IMR-90 (cell line): ENCODE measurements at regions not wholly inside any gene's neighbourhood (a gene's known extent, or its start where the extent isn't known, plus 50 kb on each side); places are given as distances from the start of the nearest gene placed in this dataset.

ENCODE experiments used
- ATAC-seq: fragments of 200-7000 bp; cut with Tn5 transposase; 2 replicates; pipeline ENCODE4 v1.9.1; 2020; ENCODE audit warnings: low read depth, mild to moderate bottlenecking, moderate library complexity
- BruUV-seq: library from RNA; stranded (reverse); fragments of 400-500 nt; replicated peaks from 2 replicates; lab custom pipeline; 2021; lab: Mats Ljungman, UMichigan
- CTCF ChIA-PET: fragments of 300-600 bp; formaldehyde crosslinking; extraction: SDS; loops from one replicate; lab custom pipeline; 2021; ENCODE audit warnings: antibody characterized with exemption; lab: Yijun Ruan, JAX
- POLR2A ChIA-PET: fragments of 300-600 bp; sonication (Branson Sonifier 250); formaldehyde crosslinking; loops from one replicate; lab custom pipeline; 2022; ENCODE audit warnings: antibody characterized with exemption; ENCODE audit not compliant: unreplicated experiment; lab: Charles Lee
- DNase-seq: peaks from one replicate; pipeline ENCODE4 v3.0.0; 2013
- H2AFZ ChIP-seq: replicated peaks from 2 replicates; pipeline ENCODE3; 2013; ENCODE audit warnings: low read length, mild to moderate bottlenecking; ENCODE audit not compliant: poor library complexity
- H2AK5ac ChIP-seq: 2 replicates; pipeline ENCODE4 v1.6.1; 2013; ENCODE audit warnings: low read depth, low read length, inconsistent platforms
- H2AK9ac ChIP-seq: replicated peaks from 2 replicates; pipeline ENCODE3; 2013; ENCODE audit warnings: mild to moderate bottlenecking, low read depth, low read length, moderate library complexity; ENCODE audit not compliant: poor library complexity
- H2BK120ac ChIP-seq: 2 replicates; pipeline ENCODE4 v1.6.1; 2013; ENCODE audit warnings: low read depth, low read length, inconsistent platforms
- H2BK15ac ChIP-seq: 3 replicates; pipeline ENCODE4 v1.6.1; 2013; ENCODE audit warnings: low read depth, low read length, inconsistent platforms
- H2BK20ac ChIP-seq: 2 replicates; pipeline ENCODE4 v1.6.1; 2013; ENCODE audit warnings: low read depth, mild to moderate bottlenecking, inconsistent platforms, low read length, moderate library complexity
- H2BK5ac ChIP-seq: 2 replicates; pipeline ENCODE4 v1.6.1; 2013; ENCODE audit warnings: mild to moderate bottlenecking, low read depth, low read length, inconsistent platforms; ENCODE audit not compliant: poor library complexity, severe bottlenecking
- H3K14ac ChIP-seq: replicated peaks from 2 replicates; pipeline ENCODE4 v1.6.1; 2013; ENCODE audit warnings: low read depth, low read length, inconsistent platforms
- H3K18ac ChIP-seq: 2 replicates; pipeline ENCODE4 v1.6.1; 2013; ENCODE audit warnings: low read depth, low read length, control low read depth
- H3K23ac ChIP-seq: 2 replicates; pipeline ENCODE4 v1.6.1; 2013; ENCODE audit warnings: low read depth, low read length, inconsistent platforms
- H3K27ac ChIP-seq: 2 replicates; pipeline ENCODE4 v1.5.1; 2013; ENCODE audit warnings: mild to moderate bottlenecking, control low read depth, low read length; ENCODE audit not compliant: insufficient read depth
- H3K27me3 ChIP-seq: 2 replicates; pipeline ENCODE4 v1.6.1; 2013; ENCODE audit warnings: low read length; ENCODE audit not compliant: control insufficient read depth, insufficient read depth
- H3K36me3 ChIP-seq: 2 replicates; pipeline ENCODE4 v1.6.1; 2013; ENCODE audit warnings: low read length, mixed read lengths; ENCODE audit not compliant: control insufficient read depth, insufficient read depth
- H3K4ac ChIP-seq: 2 replicates; pipeline ENCODE4 v1.6.1; 2013; ENCODE audit warnings: low read depth, low read length, inconsistent platforms
- H3K4me1 ChIP-seq: 2 replicates; pipeline ENCODE4 v1.6.1; 2013; ENCODE audit warnings: low read length, mixed read lengths; ENCODE audit not compliant: control insufficient read depth, insufficient read depth
- H3K4me2 ChIP-seq: 2 replicates; pipeline ENCODE4 v1.6.1; 2013; ENCODE audit warnings: low read depth, mild to moderate bottlenecking, control low read depth, low read length, moderate library complexity
- H3K4me3 ChIP-seq: 2 replicates; pipeline ENCODE4 v1.5.1; 2013; ENCODE audit warnings: low read depth, mild to moderate bottlenecking, control low read depth, low read length, moderate library complexity; ENCODE audit not compliant: insufficient read depth
- H3K56ac ChIP-seq: 2 replicates; pipeline ENCODE4 v1.6.1; 2013; ENCODE audit warnings: low read length, inconsistent platforms; ENCODE audit not compliant: insufficient read depth; ENCODE audit errors: extremely low read depth
- H3K79me1 ChIP-seq, 2 experiments: 2 replicates each; pipeline ENCODE4 v1.6.1; 2013; ENCODE audit warnings: low read length in 2 of 2, inconsistent platforms in 1 of 2, low read depth in 1 of 2
- H3K9ac ChIP-seq: 2 replicates; pipeline ENCODE4 v1.6.1; 2013; ENCODE audit warnings: low read depth, low read length, control low read depth
- H3K9me1 ChIP-seq: 2 replicates; pipeline ENCODE4 v1.6.1; 2013; ENCODE audit warnings: low read length, inconsistent platforms; ENCODE audit not compliant: insufficient read depth
- H3K9me3 ChIP-seq: 2 replicates; pipeline ENCODE4 v1.6.1; 2013; ENCODE audit warnings: low read length; ENCODE audit not compliant: control insufficient read depth, insufficient read depth
- H4K20me1 ChIP-seq: 2 replicates; pipeline ENCODE4 v1.6.1; 2013; ENCODE audit warnings: low read length, inconsistent platforms; ENCODE audit not compliant: insufficient read depth
- H4K5ac ChIP-seq: 2 replicates; pipeline ENCODE4 v1.6.1; 2013; ENCODE audit warnings: mild to moderate bottlenecking, low read depth, low read length, control low read depth
- H4K8ac ChIP-seq, 2 experiments: 2 replicates each; pipeline ENCODE4 v1.6.1; 2013; ENCODE audit warnings: low read depth in 2 of 2, low read length in 2 of 2, control low read depth in 1 of 2, inconsistent platforms in 1 of 2
- H4K91ac ChIP-seq: 2 replicates; pipeline ENCODE4 v1.6.1; 2013; ENCODE audit warnings: low read depth, low read length, inconsistent platforms; ENCODE audit not compliant: insufficient read depth
- BHLHE40 ChIP-seq: fragments of 150-350 bp; IDR thresholded peaks from 2 replicates; pipeline ENCODE4 v1.6.1; 2016; ENCODE audit warnings: mild to moderate bottlenecking, low read depth, low read length
- CEBPB ChIP-seq: IDR thresholded peaks from 2 replicates; pipeline ENCODE4 v1.6.1; 2012; ENCODE audit warnings: low read depth, low read length, improper control_type of control experiment
- CHD1 ChIP-seq: IDR thresholded peaks from 2 replicates; pipeline ENCODE4 v1.6.1; 2012; ENCODE audit warnings: low read depth, low read length, improper control_type of control experiment
- CTCF ChIP-seq: conservative IDR thresholded peaks from 2 replicates; pipeline ENCODE4 v1.5.1; 2012; ENCODE audit warnings: mild to moderate bottlenecking, low read depth, low read length, improper control_type of control experiment
- ELK1 ChIP-seq: fragments of 150-350 bp; IDR thresholded peaks from 2 replicates; pipeline ENCODE4 v1.6.1; 2016; ENCODE audit warnings: low read depth, mild to moderate bottlenecking, low read length, moderate library complexity, borderline replicate concordance
- FOS ChIP-seq: fragments of 150-350 bp; IDR thresholded peaks from 2 replicates; pipeline ENCODE4 v1.6.1; 2016; ENCODE audit warnings: low read depth, low read length
- MAFK ChIP-seq: IDR thresholded peaks from 2 replicates; pipeline ENCODE4 v1.6.1; 2012; ENCODE audit warnings: low read depth, low read length, improper control_type of control experiment
- MAZ ChIP-seq: IDR thresholded peaks from 2 replicates; pipeline ENCODE4 v1.6.1; 2012; ENCODE audit warnings: low read depth, mild to moderate bottlenecking, low read length, improper control_type of control experiment, moderate library complexity, borderline replicate concordance
- MXI1 ChIP-seq: IDR thresholded peaks from 2 replicates; pipeline ENCODE4 v1.6.1; 2012; ENCODE audit warnings: low read depth, mild to moderate bottlenecking, low read length, moderate library complexity, borderline replicate concordance
- NFE2L2 ChIP-seq: fragments of 150-350 bp; IDR thresholded peaks from 2 replicates; pipeline ENCODE4 v1.6.1; 2016; ENCODE audit warnings: low read depth, mild to moderate bottlenecking, low read length
- POLR2A ChIP-seq: IDR thresholded peaks from 2 replicates; pipeline ENCODE4 v1.6.1; 2012; ENCODE audit warnings: mild to moderate bottlenecking, low read depth, low read length
- RAD21 ChIP-seq: IDR thresholded peaks from 2 replicates; pipeline ENCODE4 v1.6.1; 2012; ENCODE audit warnings: low read length, improper control_type of control experiment
- RCOR1 ChIP-seq: IDR thresholded peaks from 2 replicates; pipeline ENCODE4 v1.6.1; 2012; ENCODE audit warnings: mild to moderate bottlenecking, low read length, improper control_type of control experiment; ENCODE audit not compliant: insufficient replicate concordance
- RFX5 ChIP-seq: IDR thresholded peaks from 2 replicates; pipeline ENCODE4 v1.8.0; 2012; ENCODE audit warnings: low read depth, mild to moderate bottlenecking, low read length, moderate library complexity
- SMC3 ChIP-seq: fragments of 150-350 bp; IDR thresholded peaks from 2 replicates; pipeline ENCODE4 v1.6.1; 2016; ENCODE audit warnings: low read depth, mild to moderate bottlenecking, antibody characterized with exemption, low read length, moderate library complexity
- USF2 ChIP-seq: fragments of 150-350 bp; IDR thresholded peaks from 2 replicates; pipeline ENCODE4 v1.6.1; 2017; ENCODE audit warnings: mild to moderate bottlenecking, antibody characterized with exemption, low read length, low read depth
- WGBS, 2 experiments: methylation state at CpG; one replicate each; pipeline versions ENCODE4 v1.1.5 to v1.1.7; 2013; ENCODE audit warnings: missing lambda C conversion rate in 2 of 2; ENCODE audit not compliant: insufficient read length in 1 of 2; ENCODE audit errors: extremely low coverage in 2 of 2; 5-methylcytosine and 5-hydroxymethylcytosine counted together
- dilution Hi-C: fragments of 300-500 bp; cut with HindIII; formaldehyde crosslinking; loops from one replicate; pipeline ENCODE4 v1.14.3; 2018; ENCODE audit warnings: low sequenced_read_pairs; ENCODE audit not compliant: unreplicated experiment
- in situ Hi-C: fragments of 300-500 bp; cut with MboI; formaldehyde crosslinking; loops from 3 replicates; pipeline ENCODE4 v1.14.3; 2019; ENCODE audit warnings: low sequenced_read_pairs, inconsistent platforms, mixed read lengths
- intact Hi-C: fragments of 100-400 bp; cut with micrococcal nuclease; formaldehyde crosslinking; loops from 2 replicates; pipeline ENCODE4 v1.10.0; 2022

GRCh38 chr3:143182866-143183664, 63.5 kb downstream of the CHST2 start:
- Histone ChIP-seq H4K5ac (no peak overlapping the region), H4K91ac (no peak overlapping the region), H3K14ac (no peak overlapping the region), H3K23ac (no peak overlapping the region), H3K18ac (no peak overlapping the region), H2AFZ (no peak overlapping the region), H3K36me3 (no peaks in the 10 kb centered on the region), H2BK120ac (no peak overlapping the region), H3K9ac (no peak overlapping the region), H3K27ac (no peak overlapping the region), H3K4ac (no peak overlapping the region), H3K9me1 (no peaks in the 10 kb centered on the region), H3K4me2 (no peak overlapping the region; the same call in 1 of the 2 replicates), H4K20me1 (no peaks in the 10 kb centered on the region), H2BK20ac (no peak overlapping the region), H3K4me3 (no peak overlapping the region), H2AK5ac (no peak overlapping the region), H2BK15ac (no peak overlapping the region), H4K8ac (no peak overlapping the region), H3K9me3 (no peaks in the 10 kb centered on the region), H3K79me1 (no peaks in the 10 kb centered on the region), H3K56ac (no peak overlapping the region), H2BK5ac (no peak overlapping the region), H3K4me1 (no peaks in the 10 kb centered on the region), H3K27me3 (no peaks in the 10 kb centered on the region; the same call in 1 of the 2 replicates), H2AK9ac (no peak overlapping the region)
- no CpG with 5 or more reads among the region's 6 CpGs for WGBS, 2 experiments
- POLR2A ChIA-PET = no interaction called here
- CTCF ChIA-PET = no interaction called here
- no peak for DNase-seq
- in situ Hi-C loops (no loop called here), intact Hi-C loops (no loop called here), dilution Hi-C loops (no loop called here)
- no TSS peak for BruUV-seq
- no peak for ATAC-seq
- TF ChIP-seq RCOR1 (no peak), MAZ (no peak), SMC3 (no peak), RFX5 (no peak), FOS (no peak), CHD1 (no peak), CEBPB (no peak), MAFK (no peak), CTCF (no peak), USF2 (no peak), BHLHE40 (no peak), ELK1 (no peak), RAD21 (no peak), POLR2A (no peak), NFE2L2 (no peak), MXI1 (no peak)
